Fibroblast of mammary gland (primary cell): ENCODE measurements at regions not wholly inside any gene's neighbourhood (a gene's known extent, or its start where the extent isn't known, plus 50 kb on each side); places are given as distances from the start of the nearest gene placed in this dataset.
A peak's percentile ranks its signal among the peaks of the same experiment; 100 is the strongest.

Experiments used
- DNase-seq: peaks from one replicate; pipeline ENCODE4 v3.0.0-alpha.2; 2010; ENCODE audit warnings: low read depth
- H3K4me3 ChIP-seq: 2 replicates; pipeline ENCODE4 v1.5.1; 2011; ENCODE audit warnings: low read depth, mild to moderate bottlenecking, low read length, moderate library complexity; ENCODE audit not compliant: control insufficient read depth
- CTCF ChIP-seq: conservative IDR thresholded peaks from 2 replicates; pipeline ENCODE4 v1.5.1; 2011; ENCODE audit warnings: low read depth, low read length, inconsistent platforms; ENCODE audit not compliant: control insufficient read depth, insufficient read depth

GRCh38 chr2:158025255-158025996, 76.2 kb upstream of the UPP2 start:
- no peak for TF ChIP-seq CTCF
- peak; percentile 96 for DNase-seq
- no peak overlapping the region for H3K4me3 ChIP-seq

- peak; percentile 56 for DNase-seq
- TF ChIP-seq CTCF, result peak; percentile 86
- no peak overlapping the region for H3K4me3 ChIP-seq
Measured at GRCh38 chr2:158024288-158024898, 77.3 kb upstream of the UPP2 start.

DNA sequence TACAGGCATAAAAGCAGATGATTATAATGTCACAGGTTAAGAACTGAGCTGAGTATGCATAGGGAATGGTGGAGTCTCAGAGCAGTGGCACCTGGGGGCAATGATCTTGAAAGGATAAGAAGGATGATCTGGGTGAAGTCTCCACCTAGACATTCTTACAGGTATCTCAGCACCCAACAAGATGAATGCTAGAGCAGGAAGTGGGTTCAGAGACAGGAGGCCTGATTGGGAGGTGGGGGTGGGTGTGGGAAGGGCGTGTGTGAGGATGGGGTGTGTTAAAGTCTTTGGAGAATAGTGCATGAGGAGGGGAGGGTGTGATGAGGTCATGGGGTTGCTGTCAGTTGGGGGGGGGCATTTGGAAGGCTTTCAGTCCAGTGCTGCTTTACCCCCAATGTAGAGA, 78.8 kb upstream of the UPP2 start:
- no peak overlapping the region for H3K4me3 ChIP-seq
- no peak for TF ChIP-seq CTCF
- no peak for DNase-seq

DNA sequence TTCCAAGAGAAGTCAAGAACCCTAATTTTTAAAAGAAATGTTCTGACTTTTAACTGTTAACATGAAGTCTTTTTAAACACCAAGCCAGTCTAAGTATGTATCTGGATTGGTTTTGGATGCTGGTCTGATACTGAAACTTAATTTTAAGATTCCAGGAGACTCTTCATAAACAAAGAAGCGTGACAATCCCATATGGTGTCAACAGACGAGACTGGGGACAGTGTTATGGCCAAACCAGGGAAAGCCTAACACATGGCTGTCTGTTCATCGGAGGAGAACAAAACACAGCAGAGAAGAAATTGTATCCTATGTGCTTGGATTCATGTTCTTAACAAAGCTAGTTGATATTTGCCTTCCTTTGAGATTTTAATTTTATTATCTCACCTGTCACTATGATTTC, 80.5 kb upstream of the UPP2 start:
- no peak overlapping the region for H3K4me3 ChIP-seq
- no peak for TF ChIP-seq CTCF
- no peak for DNase-seq

GRCh38 chr2:158015428-158016076, 86.1 kb upstream of the UPP2 start:
- no peak for TF ChIP-seq CTCF
- DNase-seq, result no peak

DNA sequence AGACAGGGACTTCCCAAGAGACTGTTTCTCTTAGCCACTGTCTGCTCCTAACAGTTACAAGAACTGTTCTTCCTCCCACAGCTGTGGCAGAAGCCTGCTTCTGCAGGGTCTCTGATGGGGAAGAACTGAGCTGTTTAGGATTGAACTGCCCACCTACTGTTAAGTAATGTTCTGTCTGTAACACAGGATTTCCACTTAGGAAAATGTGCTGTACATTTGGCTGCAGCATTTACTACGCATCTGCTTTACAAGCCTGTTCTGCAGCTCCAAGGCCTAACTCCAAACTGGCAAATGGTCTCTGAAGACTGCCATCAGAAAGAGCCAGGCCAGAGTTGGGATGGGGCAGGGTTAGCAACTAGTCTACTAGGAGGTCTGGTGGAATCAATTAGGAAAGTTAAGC, 87.8 kb upstream of the UPP2 start:
- no peak overlapping the region for H3K4me3 ChIP-seq
- no peak for TF ChIP-seq CTCF
- no peak for DNase-seq

More at GRCh38 chr2:158015428-158016076, 86.1 kb upstream of the UPP2 start:
- no peak overlapping the region for H3K4me3 ChIP-seq
